Caco-2 (cell line): ENCODE measurements at regions not wholly inside any gene's neighbourhood (a gene's known extent, or its start where the extent isn't known, plus 50 kb on each side); places are given as distances from the start of the nearest gene placed in this dataset.

ENCODE experiments used
- BruUV-seq: library from RNA; stranded (reverse); fragments of 400-500 nt; replicated peaks from 2 replicates; lab custom pipeline; 2021; lab: Mats Ljungman, UMichigan
- CTCF ChIA-PET: fragments of 300-600 bp; sonication (Branson Sonifier 250); formaldehyde crosslinking; loops from one replicate; lab custom pipeline; 2022; ENCODE audit warnings: antibody characterized with exemption; lab: Charles Lee
- POLR2A ChIA-PET: fragments of 300-600 bp; sonication (Branson Sonifier 250); formaldehyde crosslinking; loops from one replicate; lab custom pipeline; 2022; ENCODE audit warnings: antibody characterized with exemption; lab: Charles Lee
- DNase-seq, 2 experiments: peaks; one replicate each; pipeline versions ENCODE4 v3.0.0 to v3.0.0-alpha.2; 2020 to 2022
- H3K27me3 ChIP-seq: replicated peaks from 2 replicates; pipeline ENCODE4 v1.6.0; 2011; ENCODE audit warnings: low read length; ENCODE audit not compliant: control insufficient read depth, insufficient read depth
- H3K36me3 ChIP-seq: 2 replicates; pipeline ENCODE4 v1.5.1; 2011; ENCODE audit warnings: low read length; ENCODE audit not compliant: control insufficient read depth, insufficient read depth
- H3K4me1 ChIP-seq: fragments of 250-450 bp; sonication (Bioruptor Pico); 2 replicates; pipeline ENCODE4 v1.5.1; 2020; ENCODE audit warnings: mild to moderate bottlenecking
- H3K4me3 ChIP-seq: 2 replicates; pipeline ENCODE4 v1.5.1; 2011; ENCODE audit warnings: low read depth, mild to moderate bottlenecking, control low read depth, low read length
- H3K9me3 ChIP-seq: fragments of 250-450 bp; sonication (Bioruptor Pico); 2 replicates; pipeline ENCODE4 v1.5.1; 2020; ENCODE audit warnings: mild to moderate bottlenecking, moderate library complexity
- H3K27ac Mint-ChIP-seq: one replicate; pipeline ENCODE4 v1.8.0; 2022; ENCODE audit warnings: mixed read lengths; ENCODE audit not compliant: unreplicated experiment
- H3K27me3 Mint-ChIP-seq: one replicate; pipeline ENCODE4 v1.8.0; 2022; ENCODE audit warnings: mixed read lengths; ENCODE audit not compliant: insufficient read depth, unreplicated experiment
- H3K36me3 Mint-ChIP-seq: one replicate; pipeline ENCODE4 v1.8.0; 2022; ENCODE audit warnings: mild to moderate bottlenecking, mixed read lengths; ENCODE audit not compliant: insufficient read depth, unreplicated experiment
- H3K4me1 Mint-ChIP-seq: one replicate; pipeline ENCODE4 v1.8.0; 2022; ENCODE audit warnings: low read depth, mixed read lengths; ENCODE audit not compliant: unreplicated experiment
- H3K4me3 Mint-ChIP-seq: one replicate; pipeline ENCODE4 v1.8.0; 2022; ENCODE audit warnings: mild to moderate bottlenecking, moderate library complexity, mixed read lengths; ENCODE audit not compliant: unreplicated experiment
- H3K9me3 Mint-ChIP-seq: one replicate; pipeline ENCODE4 v1.8.0; 2022; ENCODE audit warnings: mixed read lengths; ENCODE audit not compliant: unreplicated experiment
- CTCF ChIP-seq, 2 experiments: fragments of 200-600 bp in 1 of 2; IDR thresholded peaks; 1 replicate in 1 of 2; 2 replicates in 1 of 2; pipeline versions ENCODE4 v1.5.1 to v1.8.0; 2011 to 2022; ENCODE audit warnings: antibody characterized with exemption in 1 of 2, control low read depth in 1 of 2, inconsistent platforms in 1 of 2, low read depth in 1 of 2, low read length in 1 of 2, mild to moderate bottlenecking in 1 of 2, moderate library complexity in 1 of 2; ENCODE audit not compliant: insufficient read depth in 1 of 2, severe bottlenecking in 1 of 2, unreplicated experiment in 1 of 2
- intact Hi-C: fragments of 100-400 bp; cut with micrococcal nuclease; formaldehyde crosslinking; loops from one replicate; pipeline ENCODE4 v1.10.0; 2022; ENCODE audit not compliant: unreplicated experiment

GRCh38 chr13:58531614-58532013 lies 900.1 kb downstream of the PCDH17 start:
- BruUV-seq, result no TSS peak
- Histone ChIP-seq H3K36me3 (no peaks in the 10 kb centered on the region), H3K4me3 (no peak overlapping the region), H3K27me3 (no peaks in the 10 kb centered on the region), H3K4me1 (no peaks in the 10 kb centered on the region), H3K9me3 (no peaks in the 10 kb centered on the region)
- ChIA-PET POLR2A (no interaction called here), CTCF (no interaction called here)
- intact Hi-C loops, result no loop called here
- no peaks in the 10 kb centered on the region for H3K9me3 Mint-ChIP-seq
- DNase-seq, result peak in 1 of 2 experiments; percentile 2
- no peaks in the 10 kb centered on the region for H3K4me1 Mint-ChIP-seq
- H3K36me3 Mint-ChIP-seq, result no peaks in the 10 kb centered on the region
- H3K27ac Mint-ChIP-seq, result no peak overlapping the region
- no peak for TF ChIP-seq CTCF (IDR thresholded peaks at IDR 0.05; ENCODE audit: insufficient read depth in 1 of 2, low read depth in 1 of 2, low read length in 1 of 2, severe bottlenecking in 1 of 2, unreplicated experiment in 1 of 2)
- no peak overlapping the region for H3K4me3 Mint-ChIP-seq
- H3K27me3 Mint-ChIP-seq, result no peaks in the 10 kb centered on the region

- Histone ChIP-seq H3K27me3 (no peaks in the 10 kb centered on the region), H3K4me1 (no peaks in the 10 kb centered on the region), H3K9me3 (no peaks in the 10 kb centered on the region), H3K36me3 (no peaks in the 10 kb centered on the region), H3K4me3 (no peak overlapping the region)
- Mint-ChIP-seq H3K4me1 (peaks cover 6% of the 10 kb centered on the region), H3K36me3 (no peaks in the 10 kb centered on the region), H3K27ac (no peak overlapping the region), H3K27me3 (no peaks in the 10 kb centered on the region), H3K4me3 (no peak overlapping the region), H3K9me3 (peaks cover 22% of the 10 kb centered on the region)
- BruUV-seq, result no TSS peak
- ChIA-PET POLR2A (no interaction called here), CTCF (no interaction called here)
- DNase-seq, result no peak
- no peak for TF ChIP-seq CTCF (IDR thresholded peaks at IDR 0.05; ENCODE audit: insufficient read depth in 1 of 2, low read depth in 1 of 2, low read length in 1 of 2, severe bottlenecking in 1 of 2, unreplicated experiment in 1 of 2)
- intact Hi-C loops, result no loop called here
These were observed 911.0 kb downstream of the PCDH17 start for GRCh38 chr13:58542530-58542929.

- TF ChIP-seq CTCF (IDR thresholded peaks at IDR 0.05; ENCODE audit: insufficient read depth in 1 of 2, low read depth in 1 of 2, low read length in 1 of 2, severe bottlenecking in 1 of 2, unreplicated experiment in 1 of 2), result no peak
- POLR2A ChIA-PET, result no interaction called here
- peaks cover 6% of the 10 kb centered on the region for H3K4me1 Mint-ChIP-seq
- no peaks in the 10 kb centered on the region for H3K36me3 ChIP-seq
- no peak overlapping the region for H3K4me3 ChIP-seq
- H3K36me3 Mint-ChIP-seq, result no peaks in the 10 kb centered on the region
- H3K4me3 Mint-ChIP-seq, result no peak overlapping the region
- DNase-seq, result no peak
- no peaks in the 10 kb centered on the region for H3K9me3 Mint-ChIP-seq
- CTCF ChIA-PET, result no interaction called here
- no peaks in the 10 kb centered on the region for H3K27me3 ChIP-seq
- no peaks in the 10 kb centered on the region for H3K27me3 Mint-ChIP-seq
- no peaks in the 10 kb centered on the region for H3K9me3 ChIP-seq
- no peaks in the 10 kb centered on the region for H3K4me1 ChIP-seq
- no TSS peak for BruUV-seq
- intact Hi-C loops, result no loop called here
- no peak overlapping the region for H3K27ac Mint-ChIP-seq
These were observed 915.9 kb downstream of the PCDH17 start for GRCh38 chr13:58547419-58547818.
